ENCODE measurements at regions not wholly inside any gene's neighbourhood (a gene's known extent, or its start where the extent isn't known, plus 50 kb on each side); places are given as distances from the start of the nearest gene placed in this dataset.

DNA sequence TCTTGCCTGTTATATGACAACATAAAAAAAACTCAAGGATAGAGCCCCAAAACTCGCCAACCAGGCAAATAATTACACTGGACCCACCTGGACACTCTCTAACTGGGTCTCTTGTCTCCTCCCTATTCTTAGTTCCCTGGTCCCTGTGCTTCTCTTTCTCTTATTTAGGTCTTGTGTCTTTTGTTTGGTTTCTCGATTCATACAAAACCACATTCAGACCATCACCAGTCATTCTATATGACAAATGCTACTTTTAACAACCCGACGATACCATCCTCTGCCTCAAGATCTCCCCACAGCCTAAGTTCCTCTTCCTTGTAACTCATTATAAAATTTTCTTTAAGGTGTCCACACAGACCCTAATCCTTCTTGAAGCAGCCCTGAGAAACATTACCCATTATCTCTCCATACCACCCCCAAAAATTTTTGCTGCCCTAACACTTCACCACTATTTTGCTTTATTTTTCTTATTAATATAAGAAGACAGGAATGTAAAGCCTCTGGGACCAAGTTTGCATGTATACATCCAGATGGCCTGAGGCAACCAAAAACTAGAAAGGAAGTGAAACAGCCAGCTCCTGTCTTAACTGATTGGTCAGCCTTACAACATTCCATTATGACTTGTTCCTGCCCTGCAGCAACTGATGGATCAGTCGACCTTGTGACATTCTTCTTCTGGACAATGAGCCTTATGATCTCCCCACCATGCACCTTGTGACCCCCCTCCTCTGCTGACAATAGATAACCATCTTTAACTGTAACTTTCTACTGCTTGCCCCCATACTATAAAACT lies 638.2 kb downstream of the AMY1C start:
- Histone ChIP-seq H3K27me3 (ENCODE audit: insufficient read depth, poor library complexity, severe bottlenecking) (no peaks in the 10 kb centered on the region), H3K4me3 (replicated peaks; ENCODE audit: insufficient read depth, low read length) (no peak overlapping the region), H3K27ac (replicated peaks) (no peak overlapping the region)
- DNase-seq (ENCODE audit: low read depth in 1 of 2, low spot score in 1 of 2), result peak in 1 of 2 experiments; percentile 67
- TF ChIP-seq SPI1 (IDR thresholded peaks at IDR 0.05; ENCODE audit: borderline replicate concordance, low read depth) (no peak), POLR2AphosphoS5 (IDR thresholded peaks at IDR 0.05; ENCODE audit: low read depth) (no peak)
- TF ChIP-seq, protein P1, sequence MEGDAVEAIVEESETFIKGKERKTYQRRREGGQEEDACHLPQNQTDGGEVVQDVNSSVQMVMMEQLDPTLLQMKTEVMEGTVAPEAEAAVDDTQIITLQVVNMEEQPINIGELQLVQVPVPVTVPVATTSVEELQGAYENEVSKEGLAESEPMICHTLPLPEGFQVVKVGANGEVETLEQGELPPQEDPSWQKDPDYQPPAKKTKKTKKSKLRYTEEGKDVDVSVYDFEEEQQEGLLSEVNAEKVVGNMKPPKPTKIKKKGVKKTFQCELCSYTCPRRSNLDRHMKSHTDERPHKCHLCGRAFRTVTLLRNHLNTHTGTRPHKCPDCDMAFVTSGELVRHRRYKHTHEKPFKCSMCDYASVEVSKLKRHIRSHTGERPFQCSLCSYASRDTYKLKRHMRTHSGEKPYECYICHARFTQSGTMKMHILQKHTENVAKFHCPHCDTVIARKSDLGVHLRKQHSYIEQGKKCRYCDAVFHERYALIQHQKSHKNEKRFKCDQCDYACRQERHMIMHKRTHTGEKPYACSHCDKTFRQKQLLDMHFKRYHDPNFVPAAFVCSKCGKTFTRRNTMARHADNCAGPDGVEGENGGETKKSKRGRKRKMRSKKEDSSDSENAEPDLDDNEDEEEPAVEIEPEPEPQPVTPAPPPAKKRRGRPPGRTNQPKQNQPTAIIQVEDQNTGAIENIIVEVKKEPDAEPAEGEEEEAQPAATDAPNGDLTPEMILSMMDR (IDR thresholded peaks at IDR 0.05; ENCODE audit: insufficient read depth, low read length), result no peak

DNA sequence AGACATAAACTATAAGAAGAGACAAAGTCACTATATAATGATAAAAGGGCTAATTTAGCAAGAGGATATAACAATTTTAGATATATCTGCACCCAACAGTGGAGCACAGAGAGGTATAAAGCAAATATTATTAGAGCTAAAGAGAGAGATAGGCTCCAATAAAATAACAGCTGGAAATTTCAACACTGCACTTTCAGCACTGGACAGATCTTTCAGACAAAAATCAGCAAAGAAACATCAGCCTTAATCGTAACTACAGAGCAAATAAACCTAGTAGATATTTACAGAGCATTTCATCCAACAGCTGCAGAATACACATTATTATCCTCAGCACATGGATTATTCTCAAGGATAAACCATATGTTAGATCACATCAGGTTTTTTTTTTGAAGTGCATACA lies 642.9 kb downstream of the AMY1C start:
- H3K27me3 ChIP-seq (ENCODE audit: insufficient read depth, poor library complexity, severe bottlenecking), result no peaks in the 10 kb centered on the region
- no peak overlapping the region for H3K27ac ChIP-seq (replicated peaks)
- DNase-seq (ENCODE audit: low read depth in 1 of 2, low spot score in 1 of 2), result no peak
- H3K4me3 ChIP-seq (replicated peaks; ENCODE audit: insufficient read depth, low read length), result no peak overlapping the region
- no peak for TF ChIP-seq SPI1 (IDR thresholded peaks at IDR 0.05; ENCODE audit: borderline replicate concordance, low read depth)
- TF ChIP-seq POLR2AphosphoS5 (IDR thresholded peaks at IDR 0.05; ENCODE audit: low read depth), result no peak
- TF ChIP-seq, protein P2, sequence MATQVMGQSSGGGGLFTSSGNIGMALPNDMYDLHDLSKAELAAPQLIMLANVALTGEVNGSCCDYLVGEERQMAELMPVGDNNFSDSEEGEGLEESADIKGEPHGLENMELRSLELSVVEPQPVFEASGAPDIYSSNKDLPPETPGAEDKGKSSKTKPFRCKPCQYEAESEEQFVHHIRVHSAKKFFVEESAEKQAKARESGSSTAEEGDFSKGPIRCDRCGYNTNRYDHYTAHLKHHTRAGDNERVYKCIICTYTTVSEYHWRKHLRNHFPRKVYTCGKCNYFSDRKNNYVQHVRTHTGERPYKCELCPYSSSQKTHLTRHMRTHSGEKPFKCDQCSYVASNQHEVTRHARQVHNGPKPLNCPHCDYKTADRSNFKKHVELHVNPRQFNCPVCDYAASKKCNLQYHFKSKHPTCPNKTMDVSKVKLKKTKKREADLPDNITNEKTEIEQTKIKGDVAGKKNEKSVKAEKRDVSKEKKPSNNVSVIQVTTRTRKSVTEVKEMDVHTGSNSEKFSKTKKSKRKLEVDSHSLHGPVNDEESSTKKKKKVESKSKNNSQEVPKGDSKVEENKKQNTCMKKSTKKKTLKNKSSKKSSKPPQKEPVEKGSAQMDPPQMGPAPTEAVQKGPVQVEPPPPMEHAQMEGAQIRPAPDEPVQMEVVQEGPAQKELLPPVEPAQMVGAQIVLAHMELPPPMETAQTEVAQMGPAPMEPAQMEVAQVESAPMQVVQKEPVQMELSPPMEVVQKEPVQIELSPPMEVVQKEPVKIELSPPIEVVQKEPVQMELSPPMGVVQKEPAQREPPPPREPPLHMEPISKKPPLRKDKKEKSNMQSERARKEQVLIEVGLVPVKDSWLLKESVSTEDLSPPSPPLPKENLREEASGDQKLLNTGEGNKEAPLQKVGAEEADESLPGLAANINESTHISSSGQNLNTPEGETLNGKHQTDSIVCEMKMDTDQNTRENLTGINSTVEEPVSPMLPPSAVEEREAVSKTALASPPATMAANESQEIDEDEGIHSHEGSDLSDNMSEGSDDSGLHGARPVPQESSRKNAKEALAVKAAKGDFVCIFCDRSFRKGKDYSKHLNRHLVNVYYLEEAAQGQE (IDR thresholded peaks at IDR 0.05; ENCODE audit: insufficient replicate concordance, low read depth), result peak; percentile 85
- TF ChIP-seq, protein P1 (IDR thresholded peaks at IDR 0.05; ENCODE audit: insufficient read depth, low read length), result no peak

DNA sequence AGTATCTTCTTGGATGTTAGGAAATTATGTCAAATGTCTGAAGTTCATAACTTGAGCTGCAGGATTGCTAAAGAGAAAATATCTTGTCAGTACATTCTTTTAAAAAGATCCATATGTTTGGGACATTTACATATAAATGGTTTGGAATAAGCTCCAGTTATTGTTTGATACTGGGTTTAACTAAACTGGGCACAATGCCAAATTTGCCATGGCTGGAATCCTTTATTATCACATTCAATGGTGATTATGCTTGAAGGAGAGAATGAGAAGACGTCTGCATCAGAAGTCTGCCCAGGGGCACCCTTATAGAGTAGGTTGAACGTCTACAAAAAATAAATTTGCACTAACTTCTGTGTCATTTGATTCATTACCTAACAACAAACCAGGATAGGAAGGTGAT lies 652.5 kb downstream of the AMY1C start:
- no peaks in the 10 kb centered on the region for H3K27me3 ChIP-seq (ENCODE audit: insufficient read depth, poor library complexity, severe bottlenecking)
- TF ChIP-seq, protein P1 (IDR thresholded peaks at IDR 0.05; ENCODE audit: insufficient read depth, low read length), result no peak
- TF ChIP-seq, protein P2 (IDR thresholded peaks at IDR 0.05; ENCODE audit: insufficient replicate concordance, low read depth), result no peak
- TF ChIP-seq SPI1 (IDR thresholded peaks at IDR 0.05; ENCODE audit: borderline replicate concordance, low read depth), result no peak
- TF ChIP-seq GABPA (IDR thresholded peaks at IDR 0.05; ENCODE audit: low read depth), result no peak
- TF ChIP-seq POLR2AphosphoS5 (IDR thresholded peaks at IDR 0.05; ENCODE audit: low read depth), result no peak
- H3K4me3 ChIP-seq (replicated peaks; ENCODE audit: insufficient read depth, low read length), result no peak overlapping the region
- DNase-seq (ENCODE audit: low read depth in 1 of 2, low spot score in 1 of 2), result no peak
- H3K27ac ChIP-seq (replicated peaks), result no peak overlapping the region
